ENCODE measurements at regions not wholly inside any gene's neighbourhood (a gene's known extent, or its start where the extent isn't known, plus 50 kb on each side); places are given as distances from the start of the nearest gene placed in this dataset.

DNA sequence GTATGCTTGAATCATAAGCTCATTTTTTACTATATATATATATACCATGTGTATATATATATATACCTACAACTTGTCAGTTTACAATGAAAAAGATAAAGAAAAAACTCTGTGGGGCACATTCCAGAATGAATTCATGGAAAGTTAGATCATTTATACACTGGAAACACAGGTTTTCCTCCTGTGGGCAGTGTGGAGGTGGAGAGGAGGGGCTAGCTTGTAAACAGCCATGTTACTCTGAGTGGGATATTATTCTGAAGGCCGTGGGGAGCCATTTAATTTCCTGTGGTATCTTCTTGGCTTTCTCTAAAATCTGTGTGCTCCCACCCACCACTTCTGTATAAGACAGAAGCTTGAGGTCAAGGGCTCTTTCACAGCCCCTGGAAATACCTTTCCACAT lies 273.4 kb upstream of the MTNR1B start:
- no peak overlapping the region for H3K27ac ChIP-seq (ENCODE audit: low read depth in 1 of 2, low read length in 1 of 2)
- H3K9me3 ChIP-seq (ENCODE audit: control insufficient read depth in 4 of 4, insufficient read depth in 3 of 4, low read length in 3 of 4): no peaks in the 10 kb centered on the region
- TF ChIP-seq, protein P1, sequence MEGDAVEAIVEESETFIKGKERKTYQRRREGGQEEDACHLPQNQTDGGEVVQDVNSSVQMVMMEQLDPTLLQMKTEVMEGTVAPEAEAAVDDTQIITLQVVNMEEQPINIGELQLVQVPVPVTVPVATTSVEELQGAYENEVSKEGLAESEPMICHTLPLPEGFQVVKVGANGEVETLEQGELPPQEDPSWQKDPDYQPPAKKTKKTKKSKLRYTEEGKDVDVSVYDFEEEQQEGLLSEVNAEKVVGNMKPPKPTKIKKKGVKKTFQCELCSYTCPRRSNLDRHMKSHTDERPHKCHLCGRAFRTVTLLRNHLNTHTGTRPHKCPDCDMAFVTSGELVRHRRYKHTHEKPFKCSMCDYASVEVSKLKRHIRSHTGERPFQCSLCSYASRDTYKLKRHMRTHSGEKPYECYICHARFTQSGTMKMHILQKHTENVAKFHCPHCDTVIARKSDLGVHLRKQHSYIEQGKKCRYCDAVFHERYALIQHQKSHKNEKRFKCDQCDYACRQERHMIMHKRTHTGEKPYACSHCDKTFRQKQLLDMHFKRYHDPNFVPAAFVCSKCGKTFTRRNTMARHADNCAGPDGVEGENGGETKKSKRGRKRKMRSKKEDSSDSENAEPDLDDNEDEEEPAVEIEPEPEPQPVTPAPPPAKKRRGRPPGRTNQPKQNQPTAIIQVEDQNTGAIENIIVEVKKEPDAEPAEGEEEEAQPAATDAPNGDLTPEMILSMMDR (IDR thresholded peaks at IDR 0.05; ENCODE audit: control extremely low read depth, extremely low read depth): no peak
- H3K27me3 ChIP-seq (ENCODE audit: control insufficient read depth in 3 of 3, insufficient read depth in 3 of 3, low read length in 2 of 3): no peaks in the 10 kb centered on the region
- H3K4me1 ChIP-seq (ENCODE audit: control insufficient read depth in 5 of 5, insufficient read depth in 5 of 5, low read length in 5 of 5): peaks cover 0 to 26% (median 0%) of the 10 kb centered on the region in 5 donors
- no peak for DNase-seq
- no peak overlapping the region for H3K9ac ChIP-seq (ENCODE audit: insufficient read depth in 1 of 2, low read length in 2 of 2)
- 77 to 83% methylated on average over 1 of the region's 1 CpG for WGBS, 2 donors
- peaks cover 0 to 5% (median 2%) of the 10 kb centered on the region in 4 donors for H3K36me3 ChIP-seq (ENCODE audit: control insufficient read depth in 4 of 4, insufficient read depth in 4 of 4, low read length in 4 of 4)
- no peak for ATAC-seq (ENCODE audit: insufficient read depth, low FRiP score)
- H3K4me3 ChIP-seq: no peak overlapping the region

DNA sequence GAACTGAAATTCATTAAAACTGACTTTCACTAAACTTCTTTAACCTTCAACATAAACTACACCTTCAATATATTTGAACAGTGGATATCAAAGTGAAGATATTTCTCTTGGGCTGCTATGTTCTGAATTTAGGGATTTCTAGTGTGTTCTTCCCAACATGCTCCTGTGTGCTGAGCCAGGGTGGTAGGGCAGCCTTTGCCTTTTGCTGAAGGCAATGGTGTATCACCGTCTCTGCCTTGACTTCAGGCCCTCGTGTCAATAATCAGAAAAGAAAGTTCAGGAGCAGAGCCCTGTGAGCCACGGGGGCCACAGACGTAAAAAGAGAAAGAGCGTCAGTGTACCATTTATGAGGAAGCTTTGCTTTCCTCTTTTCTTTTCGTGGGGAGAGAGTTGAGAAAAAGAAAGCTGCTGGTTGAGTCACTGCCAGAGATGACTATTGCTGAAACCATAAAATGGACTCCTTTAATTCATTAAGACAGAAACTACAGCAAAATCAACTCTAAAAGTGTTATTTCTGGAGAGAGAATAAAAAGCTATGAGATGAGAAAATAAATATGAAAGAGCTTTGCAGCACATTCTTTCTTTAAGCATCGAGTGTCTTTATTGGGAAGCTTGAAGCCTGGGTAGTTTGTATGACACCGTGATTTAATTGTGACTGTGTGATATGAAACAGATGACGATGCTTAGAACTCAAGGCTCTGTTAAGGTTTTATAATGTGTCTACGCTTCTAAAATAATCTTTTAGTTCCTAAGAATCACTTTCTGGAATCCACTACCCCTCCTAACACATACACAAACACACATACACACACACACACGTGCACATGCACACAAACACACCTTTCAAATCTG lies 271.8 kb upstream of the MTNR1B start:
- Histone ChIP-seq H3K4me1 (ENCODE audit: control insufficient read depth in 5 of 5, insufficient read depth in 5 of 5, low read length in 5 of 5) (peaks cover 0 to 19% (median 0%) of the 10 kb centered on the region in 5 donors), H3K4me3 (no peak overlapping the region), H3K27me3 (ENCODE audit: control insufficient read depth in 3 of 3, insufficient read depth in 3 of 3, low read length in 2 of 3) (no peaks in the 10 kb centered on the region), H3K36me3 (ENCODE audit: control insufficient read depth in 4 of 4, insufficient read depth in 4 of 4, low read length in 4 of 4) (peaks cover 0 to 5% (median 2%) of the 10 kb centered on the region in 4 donors), H3K9me3 (ENCODE audit: control insufficient read depth in 4 of 4, insufficient read depth in 3 of 4, low read length in 3 of 4) (no peaks in the 10 kb centered on the region), H3K9ac (ENCODE audit: insufficient read depth in 1 of 2, low read length in 2 of 2) (no peak overlapping the region), H3K27ac (ENCODE audit: low read depth in 1 of 2, low read length in 1 of 2) (no peak overlapping the region)
- no peak for ATAC-seq (ENCODE audit: insufficient read depth, low FRiP score)
- TF ChIP-seq, protein P1 (IDR thresholded peaks at IDR 0.05; ENCODE audit: control extremely low read depth, extremely low read depth): no peak
- 72 to 74% methylated on average over 11 of the region's 11 CpGs for WGBS, 2 donors
- DNase-seq: no peak

DNA sequence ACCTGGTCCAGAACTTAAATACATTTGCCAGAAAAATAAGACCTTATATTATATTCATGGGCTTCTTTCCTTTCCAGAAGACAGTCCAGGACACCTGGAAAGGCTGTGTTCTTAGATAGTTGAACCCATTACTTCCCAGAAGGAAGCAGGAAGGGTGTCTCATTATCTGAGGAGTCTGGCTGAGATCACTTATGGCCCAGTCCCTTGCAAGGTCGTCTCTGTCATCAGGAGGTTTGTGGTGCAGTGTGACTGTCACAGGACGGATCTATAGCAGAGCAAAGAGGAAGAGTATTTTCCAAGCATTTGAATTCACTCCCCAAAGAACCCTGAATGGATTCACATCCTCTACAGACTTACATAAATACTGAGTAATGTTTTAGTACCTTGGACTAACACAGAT lies 270.7 kb upstream of the MTNR1B start:
- 62 to 66% methylated on average over 2 of the region's 2 CpGs for WGBS, 2 donors
- no peaks in the 10 kb centered on the region for H3K27me3 ChIP-seq (ENCODE audit: control insufficient read depth in 3 of 3, insufficient read depth in 3 of 3, low read length in 2 of 3)
- TF ChIP-seq, protein P1 (IDR thresholded peaks at IDR 0.05; ENCODE audit: control extremely low read depth, extremely low read depth): no peak
- H3K9me3 ChIP-seq (ENCODE audit: control insufficient read depth in 4 of 4, insufficient read depth in 3 of 4, low read length in 3 of 4): no peaks in the 10 kb centered on the region
- peaks cover 0 to 18% (median 3%) of the 10 kb centered on the region in 5 donors for H3K4me1 ChIP-seq (ENCODE audit: control insufficient read depth in 5 of 5, insufficient read depth in 5 of 5, low read length in 5 of 5)
- ATAC-seq (ENCODE audit: insufficient read depth, low FRiP score) (no peak), DNase-seq (no peak)
- H3K27ac ChIP-seq (ENCODE audit: low read depth in 1 of 2, low read length in 1 of 2): no peak overlapping the region
- peaks cover 0 to 5% (median 2%) of the 10 kb centered on the region in 4 donors for H3K36me3 ChIP-seq (ENCODE audit: control insufficient read depth in 4 of 4, insufficient read depth in 4 of 4, low read length in 4 of 4)
- no peak overlapping the region for H3K4me3 ChIP-seq
- no peak overlapping the region for H3K9ac ChIP-seq (ENCODE audit: insufficient read depth in 1 of 2, low read length in 2 of 2)

Measured in lung (tissue), 11 donors.